Activated CD4-positive, alpha-beta T cell treated with anti-CD3 and anti-CD28 coated beads, Interleukin-10, Interleukin-2, amounts not matched to agents 100 ng/mL and 50 ng/mL, durations not matched to agents 16 hours and 8 hours (primary cell): ENCODE measurements at regions not wholly inside any gene's neighbourhood (a gene's known extent, or its start where the extent isn't known, plus 50 kb on each side); places are given as distances from the start of the nearest gene placed in this dataset.
"Not testable (repeated sequence)": the region's sequence is repeated elsewhere in the genome, so short reads cannot be mapped to it uniquely, and the experiment has no call there.

ENCODE experiments used
- DNase-seq: peaks from one replicate; pipeline ENCODE4 v3.0.0-alpha.2; 2020

DNA sequence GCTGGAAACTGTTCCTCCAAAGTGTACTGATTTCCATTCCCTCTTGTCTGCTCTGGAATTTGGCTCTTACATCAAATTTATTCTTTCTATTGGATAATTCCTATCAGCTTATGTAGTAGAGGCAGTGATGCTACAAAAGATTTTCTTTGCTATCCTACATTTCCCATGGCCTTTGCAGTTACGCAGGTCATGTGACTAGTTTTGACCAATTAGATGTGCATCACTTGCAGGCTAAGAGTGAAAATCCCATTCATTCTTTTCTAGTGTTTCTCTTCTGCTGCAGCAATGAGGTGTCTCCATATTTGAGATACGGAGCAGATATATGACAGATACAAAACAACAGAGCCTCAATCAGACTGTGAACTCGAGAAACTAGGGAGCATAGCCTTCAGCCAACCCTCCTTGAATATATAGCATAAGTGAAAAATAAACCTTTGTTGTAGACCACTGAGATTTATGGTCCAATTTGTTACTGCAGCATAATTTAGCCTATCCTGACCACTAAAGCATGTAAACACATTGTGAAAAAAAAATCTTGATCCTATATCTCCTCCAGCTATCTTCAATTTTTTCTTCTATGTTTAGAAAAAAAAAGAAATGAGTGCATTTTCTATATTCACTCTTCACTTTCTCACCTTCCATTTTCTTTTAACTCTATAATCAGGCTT is 102.0 kb downstream of the HNMT start:
- DNase-seq, result no peak

DNA sequence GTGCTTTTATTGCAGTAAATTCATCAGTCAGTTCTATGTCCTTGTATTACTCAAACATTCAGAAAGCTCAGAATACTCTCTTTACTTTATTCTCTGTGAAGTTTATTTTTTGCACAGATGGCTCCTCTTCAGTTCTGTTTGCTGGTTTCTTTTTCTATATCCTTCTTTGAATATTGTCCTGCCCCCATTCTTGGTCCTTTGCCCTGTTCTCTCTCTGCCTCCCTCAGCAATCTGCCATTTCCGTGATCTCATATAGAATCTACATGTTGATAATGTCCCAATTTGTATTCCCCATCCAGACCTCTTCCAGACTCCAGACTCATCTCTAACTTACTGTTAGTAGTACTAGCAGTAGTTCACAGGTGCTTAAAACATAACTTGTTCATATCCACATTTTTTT is 102.6 kb downstream of the HNMT start:
- no peak for DNase-seq

DNA sequence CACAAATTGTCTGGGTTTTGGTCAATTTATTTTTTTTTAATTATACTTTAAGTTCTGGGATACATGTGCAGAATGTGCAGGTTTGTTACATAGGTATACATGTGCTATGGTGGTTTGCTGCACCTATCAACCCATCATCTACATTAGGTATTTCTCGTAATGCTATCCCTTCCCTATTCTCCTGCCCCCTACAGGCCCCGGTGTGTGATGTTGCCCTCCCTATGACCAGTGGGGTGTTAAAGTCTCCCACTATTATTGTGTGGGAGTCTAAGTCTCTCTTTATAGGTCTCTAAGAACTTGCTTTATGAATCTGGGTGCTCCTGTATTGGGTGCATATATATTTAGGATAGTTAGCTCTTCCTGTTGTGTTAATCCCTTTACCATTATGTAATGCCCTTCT is 104.4 kb downstream of the HNMT start:
- DNase-seq, result not testable (repeated sequence)

DNA sequence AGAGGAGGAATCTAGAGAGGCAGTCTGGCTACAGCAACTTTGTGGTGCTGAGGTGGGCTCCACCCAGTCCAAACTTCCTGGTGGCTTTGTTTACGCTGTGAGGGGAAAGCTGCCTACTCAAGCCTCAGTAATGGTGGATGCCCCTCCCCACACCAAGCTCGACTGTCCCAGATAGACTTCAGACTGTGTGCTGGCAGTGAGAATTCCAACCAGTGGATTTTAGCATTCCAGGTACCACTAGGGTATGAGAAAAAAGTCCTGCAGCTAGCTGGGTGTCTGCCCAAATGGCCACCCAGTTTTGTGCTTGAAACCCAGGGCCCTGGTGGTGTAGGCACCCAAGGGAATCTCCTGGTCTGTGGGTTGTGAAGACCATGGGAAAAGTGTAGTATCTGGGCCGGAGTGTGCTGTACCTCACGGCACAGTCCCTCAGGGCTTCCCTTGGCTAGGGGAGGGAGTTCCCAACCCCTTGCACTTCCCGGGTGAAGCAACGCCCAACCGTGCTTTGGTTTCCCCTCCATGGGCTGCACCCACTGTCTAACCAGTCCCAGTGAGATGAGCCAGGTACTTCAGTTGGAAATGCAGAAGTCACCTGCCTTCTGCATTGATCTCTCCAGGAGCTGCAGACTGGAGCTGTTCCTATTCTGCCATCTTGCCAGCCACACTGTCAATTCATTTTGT is 106.9 kb downstream of the HNMT start:
- not testable (repeated sequence) for DNase-seq

DNA sequence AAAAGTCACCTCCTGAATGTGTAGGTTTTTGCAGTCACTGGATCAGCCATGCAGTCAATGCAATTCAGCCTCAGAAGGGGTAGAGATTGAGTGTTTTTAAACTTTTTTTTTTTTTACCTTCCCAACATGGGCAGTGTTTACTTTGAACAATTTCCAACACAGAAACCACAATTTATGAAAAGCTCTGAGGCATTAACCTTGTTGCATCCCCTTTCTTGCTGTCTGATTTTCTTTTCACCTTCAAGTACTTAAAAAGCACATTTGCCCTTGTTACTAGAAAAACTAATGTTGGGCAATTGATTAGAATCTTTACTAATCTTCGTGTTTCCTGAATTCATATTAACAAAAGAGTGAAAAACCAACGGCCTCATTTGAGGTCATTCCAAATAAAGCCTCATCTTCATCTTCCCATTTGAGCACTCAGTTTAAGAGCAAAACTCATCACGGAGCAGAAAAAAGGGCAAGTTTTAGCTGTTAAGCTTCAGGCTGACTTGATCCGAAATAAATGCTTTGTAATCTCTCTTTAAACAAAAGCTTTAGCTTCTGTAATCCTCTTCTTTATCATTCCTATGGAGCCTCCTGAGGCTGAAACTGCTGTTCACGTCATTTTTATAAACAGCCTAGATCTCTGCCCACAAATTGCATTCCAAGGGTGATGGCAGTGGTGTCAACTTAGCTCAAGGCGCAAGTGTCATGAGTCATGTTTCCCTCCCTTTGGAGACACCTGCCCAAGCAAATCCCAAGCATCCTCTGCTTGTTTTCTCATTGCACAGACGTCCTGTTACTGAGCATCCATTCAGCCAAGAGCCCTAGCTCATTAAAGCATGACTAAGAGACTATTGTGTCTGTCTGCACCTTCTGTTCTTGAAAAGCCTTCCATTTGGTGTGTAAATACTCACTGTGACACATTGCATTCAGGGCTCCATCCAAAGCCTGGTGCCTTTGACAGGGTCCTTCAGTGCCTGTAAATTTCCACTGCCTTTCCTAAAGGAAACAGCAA is 107.7 kb downstream of the HNMT start:
- DNase-seq, result no peak

DNA sequence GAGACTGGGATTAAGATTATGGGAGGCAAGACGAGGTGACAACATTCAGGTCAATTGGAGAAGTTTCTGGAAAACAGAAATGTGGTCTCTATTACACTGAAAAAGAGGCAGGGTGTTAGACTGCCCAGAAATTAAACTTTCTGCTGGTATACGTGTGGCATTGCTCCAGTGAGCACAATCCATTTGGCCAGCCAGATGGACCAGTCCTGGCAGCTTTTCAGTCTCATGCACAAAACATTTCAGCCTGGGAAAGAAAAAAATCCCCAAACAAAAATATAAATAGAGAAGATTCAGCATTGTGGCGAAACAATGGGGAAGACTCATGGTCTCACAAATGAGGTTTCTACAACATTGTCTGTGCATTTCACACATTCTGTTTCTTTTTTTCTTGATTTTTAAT is 113.9 kb downstream of the HNMT start:
- no peak for DNase-seq

DNA sequence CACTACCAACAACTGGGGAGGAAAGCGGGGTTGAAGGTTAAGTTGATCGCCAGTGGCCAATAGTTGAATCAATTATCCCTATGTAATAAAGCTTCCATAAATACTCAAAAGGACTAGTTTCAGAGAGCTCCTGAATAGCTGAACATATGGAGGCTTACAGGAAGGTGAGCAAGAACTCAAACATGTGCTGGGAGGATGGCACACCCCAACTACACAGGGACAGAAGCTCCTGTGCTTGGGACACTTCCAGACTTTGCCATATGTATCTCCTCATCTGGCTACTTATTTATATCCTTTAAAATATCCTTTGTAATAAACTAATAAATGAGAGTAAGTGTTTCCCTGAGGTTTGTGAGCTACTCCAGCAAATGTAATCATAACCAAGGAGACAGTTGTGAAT is 115.7 kb downstream of the HNMT start:
- DNase-seq, result no peak

DNA sequence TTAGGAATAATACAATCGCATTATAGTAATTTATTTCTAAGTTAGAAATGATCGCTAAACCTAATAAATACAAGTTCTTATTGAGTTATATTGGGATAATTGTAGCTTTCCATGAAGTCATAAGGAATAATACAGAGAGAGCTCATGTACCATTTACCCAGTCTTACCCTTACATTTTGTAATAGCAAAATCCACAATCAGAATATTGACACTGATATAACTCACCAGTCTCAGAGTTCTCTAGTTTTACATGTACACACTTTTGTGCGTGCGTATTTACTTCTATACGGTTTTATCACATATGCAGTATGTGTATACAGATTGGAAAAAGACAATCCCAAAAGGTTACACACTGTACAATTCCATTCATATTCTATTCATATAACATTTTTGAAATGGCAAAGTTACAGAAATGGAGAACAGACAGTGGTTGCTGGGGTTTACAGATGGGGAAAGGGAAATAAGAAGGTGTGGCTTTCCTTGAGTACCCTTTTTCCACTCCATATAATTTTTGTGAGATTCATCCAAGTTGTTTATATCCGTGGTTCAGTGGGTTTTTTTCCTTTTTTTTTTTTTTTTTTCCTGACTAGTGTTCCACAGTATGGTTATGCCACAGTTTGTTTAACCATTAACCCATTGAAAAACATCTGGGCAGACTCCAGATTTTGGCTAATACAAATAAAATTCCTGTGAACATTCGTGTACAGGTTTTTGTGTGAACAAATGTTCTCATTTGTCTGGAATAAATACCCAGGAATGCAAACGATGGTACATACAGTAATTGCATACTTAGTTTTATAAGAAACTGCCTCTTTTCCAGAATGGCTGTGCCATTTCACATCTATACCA is 117.2 kb downstream of the HNMT start:
- DNase-seq, result no peak

DNA sequence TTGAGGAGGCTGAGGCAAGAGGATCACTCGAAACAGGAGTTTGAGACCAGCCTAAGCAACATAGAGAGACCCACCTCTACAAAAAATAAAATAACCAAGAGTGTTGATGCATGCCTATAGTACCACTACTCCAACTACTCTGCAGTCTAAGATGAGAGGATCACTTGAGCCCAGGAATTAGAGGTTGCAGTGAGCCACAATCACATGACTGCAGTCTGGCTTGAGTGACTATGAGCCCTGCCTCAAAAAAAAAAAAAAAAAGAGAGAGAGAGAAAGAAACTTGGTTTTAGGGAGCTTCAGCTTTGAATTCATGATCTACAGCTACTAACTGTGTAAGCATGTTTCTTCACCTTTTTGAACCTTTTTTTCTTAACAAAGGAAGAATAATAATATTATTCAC is 119.9 kb downstream of the HNMT start:
- DNase-seq, result no peak

DNA sequence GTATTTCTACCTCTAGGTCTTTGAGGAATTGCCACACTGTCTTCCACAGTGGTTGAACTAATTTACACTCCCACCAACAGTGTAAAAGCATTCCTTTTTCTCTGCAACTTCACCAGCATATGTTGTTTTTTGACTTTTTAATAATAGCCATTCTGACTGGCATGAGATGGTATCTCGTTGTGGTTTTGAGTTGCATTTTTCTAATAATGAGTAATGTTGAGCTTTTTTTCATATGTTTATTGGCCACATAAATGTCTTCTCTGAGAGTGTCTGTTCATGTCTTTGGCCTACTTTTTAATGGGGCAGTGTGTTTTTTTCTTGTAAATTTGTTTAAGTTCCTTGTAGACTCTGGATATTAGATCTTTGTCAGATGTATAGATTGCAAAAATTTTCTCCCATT is 121.2 kb downstream of the HNMT start:
- not testable (repeated sequence) for DNase-seq

DNA sequence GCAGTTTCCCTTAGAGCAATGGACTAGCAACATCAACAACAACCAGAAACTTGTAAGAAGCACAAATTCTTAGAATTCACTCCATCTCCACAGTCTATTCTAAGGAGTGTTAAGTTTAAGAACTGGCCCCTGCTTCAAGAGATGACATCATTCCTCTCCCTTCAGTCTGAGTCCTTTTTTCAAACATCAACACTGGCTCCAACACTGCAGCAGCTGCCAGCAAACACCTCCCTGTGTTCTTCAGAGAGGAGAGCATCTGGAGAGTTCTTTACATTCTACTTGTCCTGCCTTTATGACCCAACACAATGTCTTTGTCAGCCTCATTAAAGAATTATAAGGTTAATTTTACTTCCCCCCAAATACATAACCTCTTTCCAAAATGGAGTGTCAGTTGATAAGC is 122.3 kb downstream of the HNMT start:
- DNase-seq, result no peak

DNA sequence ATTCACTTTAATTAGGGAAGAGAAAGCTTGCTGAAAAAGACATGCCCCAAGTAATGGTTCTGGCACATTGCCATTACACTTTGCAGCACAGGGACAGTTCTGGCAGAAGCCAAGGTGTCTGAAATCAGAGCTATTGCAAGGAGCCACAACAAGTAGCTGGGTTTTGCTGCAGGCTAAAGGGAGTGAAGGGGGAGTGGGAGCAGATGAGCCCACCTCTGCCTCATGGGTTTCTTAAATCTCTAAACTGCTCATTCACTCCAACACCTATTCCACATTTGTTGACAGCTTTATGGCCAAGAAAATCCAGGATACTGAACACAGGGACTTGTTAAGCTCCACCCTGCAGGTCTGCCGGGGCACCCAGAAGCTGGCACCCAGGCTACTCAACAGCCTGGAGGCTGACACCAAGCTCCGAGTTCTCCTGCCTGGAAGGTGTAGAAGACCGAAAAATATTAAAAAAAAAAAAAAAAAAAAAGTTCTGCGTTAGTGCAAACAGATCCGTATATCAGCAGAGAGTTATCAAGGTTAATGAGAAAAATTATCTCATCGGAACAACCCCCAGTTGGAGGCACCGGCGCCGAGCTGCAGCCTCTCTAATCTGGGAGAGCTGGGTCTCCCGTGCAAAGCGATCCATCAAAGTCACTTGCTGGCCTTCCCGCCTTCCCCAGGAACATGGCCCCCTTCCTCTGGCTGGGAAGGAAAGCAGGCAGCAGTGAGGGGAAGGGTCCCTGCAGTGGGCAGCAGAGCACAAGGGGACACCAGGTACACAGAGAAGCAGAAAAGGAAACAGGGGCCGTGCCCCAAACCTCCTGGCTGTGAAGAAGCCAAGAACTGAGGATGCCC is 123.7 kb downstream of the HNMT start:
- no peak for DNase-seq

DNA sequence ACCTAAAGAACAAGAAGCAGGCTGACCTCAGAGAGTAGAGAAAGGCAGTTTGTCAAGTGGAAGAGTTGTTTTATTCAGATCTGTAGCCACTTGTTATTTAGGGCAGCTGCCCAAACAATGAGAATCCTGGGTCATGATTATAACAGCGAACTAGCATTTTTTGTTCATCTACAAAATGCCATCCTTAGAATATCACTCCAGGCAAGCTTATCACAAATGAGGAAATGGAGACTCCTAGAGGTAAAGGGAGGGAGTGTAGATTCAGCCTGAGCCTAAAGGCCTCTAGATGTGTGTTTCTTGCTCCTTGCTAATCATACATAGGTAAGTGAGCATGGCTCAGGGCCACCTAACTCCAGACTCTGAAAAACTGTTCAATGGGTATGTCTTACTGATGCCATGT is 126.1 kb downstream of the HNMT start:
- peak; percentile 2 for DNase-seq

DNA sequence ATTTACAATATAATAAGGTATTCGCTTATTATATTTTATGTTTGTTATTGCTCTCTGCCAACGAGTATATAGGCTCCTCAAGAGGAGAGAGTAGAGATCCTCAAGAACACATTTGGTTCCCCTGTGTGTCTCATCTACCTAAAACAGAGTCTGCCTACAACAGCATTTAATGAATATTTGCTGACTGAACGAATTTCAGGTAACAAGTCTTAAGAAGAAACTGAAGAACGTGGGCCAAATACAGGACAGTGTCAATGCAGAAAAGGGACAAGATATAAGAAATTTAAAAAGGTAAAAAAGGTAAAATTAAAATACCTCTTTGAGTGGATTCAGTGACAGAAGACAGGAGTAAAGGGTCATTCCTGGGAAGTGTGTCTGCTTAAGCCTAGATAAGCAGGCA is 129.2 kb downstream of the HNMT start:
- DNase-seq, result no peak

DNA sequence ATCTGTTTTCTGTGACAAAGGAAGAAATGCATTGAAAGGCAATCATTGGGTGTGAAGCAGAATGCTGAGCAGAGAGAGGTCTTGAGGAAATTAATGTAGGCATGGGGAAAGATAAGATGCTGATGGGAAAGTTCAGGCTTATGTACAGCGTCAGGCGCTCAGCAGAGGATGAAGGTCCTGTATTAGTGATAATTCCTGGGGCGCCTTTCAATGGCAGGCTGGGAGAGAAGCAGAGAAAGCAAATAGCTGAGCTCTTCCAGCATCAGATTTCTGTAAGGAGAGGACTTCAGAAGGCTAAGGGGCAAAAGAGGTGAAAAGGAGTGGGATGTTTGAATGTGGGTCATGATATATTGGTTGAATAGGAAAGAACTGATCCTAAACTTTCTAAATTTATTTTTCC is 129.8 kb downstream of the HNMT start:
- DNase-seq, result no peak

DNA sequence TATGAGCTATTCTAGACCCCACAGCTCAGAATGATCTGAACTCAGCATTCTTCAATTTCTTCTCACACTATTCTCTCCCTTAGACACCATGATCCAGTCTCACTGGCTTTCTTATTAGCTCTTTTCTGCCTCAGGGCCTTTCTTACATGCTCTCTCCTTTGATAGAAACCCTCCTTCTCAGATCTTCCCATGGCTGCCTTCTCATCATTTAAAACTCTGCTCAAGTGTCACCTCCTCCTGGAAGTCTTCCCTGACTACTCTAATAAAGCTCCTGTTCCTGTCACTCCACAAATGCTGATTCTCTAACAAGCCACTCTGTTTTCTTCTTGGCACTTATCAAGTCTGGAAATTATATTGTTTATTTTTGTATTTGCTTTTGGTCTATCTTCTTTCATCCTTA is 131.1 kb downstream of the HNMT start:
- DNase-seq, result no peak

DNA sequence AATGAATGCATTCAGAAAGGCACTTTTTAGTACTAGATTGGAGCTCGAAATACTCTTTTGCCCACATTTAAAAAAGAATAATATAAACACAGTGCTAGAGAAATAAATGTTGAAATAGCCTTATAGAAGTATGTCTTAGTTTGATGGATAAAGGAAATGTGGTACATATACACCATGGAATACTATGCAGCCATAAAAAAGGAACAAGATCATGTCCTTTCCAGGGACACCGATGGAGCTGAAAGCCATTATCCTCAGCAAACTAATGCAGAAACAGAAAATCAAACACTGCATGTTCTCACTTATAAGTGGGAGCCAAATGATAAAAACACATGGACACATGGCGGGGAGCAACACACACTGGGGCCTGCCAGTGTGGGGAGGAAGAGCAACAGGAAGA is 135.0 kb downstream of the HNMT start:
- not testable (repeated sequence) for DNase-seq

DNA sequence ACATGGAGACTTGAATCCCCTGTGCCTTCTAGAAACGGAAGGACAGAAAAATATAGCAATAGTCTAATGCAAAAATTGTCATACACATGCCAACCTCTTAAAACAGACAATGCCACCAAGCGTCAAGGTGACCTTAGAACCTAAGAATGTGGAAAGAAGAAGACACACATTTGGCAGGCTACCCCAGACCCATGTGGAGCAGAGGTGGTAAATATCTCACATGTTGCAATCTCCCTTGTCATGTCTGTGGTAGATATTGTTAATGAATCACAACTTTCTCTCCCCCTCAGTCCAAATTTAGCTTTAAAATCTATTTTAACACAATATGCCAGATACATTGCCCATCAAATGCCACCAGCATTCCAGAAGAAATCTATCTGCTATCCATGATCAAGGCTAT is 137.4 kb downstream of the HNMT start:
- DNase-seq, result no peak

DNA sequence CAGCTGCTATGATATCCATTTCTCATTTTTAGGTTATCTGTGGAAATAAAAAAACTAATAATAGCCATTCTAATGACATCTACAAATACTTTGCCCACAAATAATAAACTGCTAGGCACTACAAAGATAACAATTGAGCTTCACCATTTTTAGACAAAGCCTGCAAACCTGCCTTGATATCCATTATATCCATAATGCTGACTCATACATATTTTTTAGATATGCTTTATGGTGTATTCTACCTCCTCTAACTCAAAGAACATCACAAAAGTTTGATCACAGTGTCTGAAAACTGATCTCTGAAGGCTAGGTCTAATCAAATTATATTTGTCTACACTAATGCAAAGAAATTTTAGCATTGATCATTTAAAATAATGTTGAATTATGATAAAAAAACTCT is 138.4 kb downstream of the HNMT start:
- DNase-seq, result no peak

DNA sequence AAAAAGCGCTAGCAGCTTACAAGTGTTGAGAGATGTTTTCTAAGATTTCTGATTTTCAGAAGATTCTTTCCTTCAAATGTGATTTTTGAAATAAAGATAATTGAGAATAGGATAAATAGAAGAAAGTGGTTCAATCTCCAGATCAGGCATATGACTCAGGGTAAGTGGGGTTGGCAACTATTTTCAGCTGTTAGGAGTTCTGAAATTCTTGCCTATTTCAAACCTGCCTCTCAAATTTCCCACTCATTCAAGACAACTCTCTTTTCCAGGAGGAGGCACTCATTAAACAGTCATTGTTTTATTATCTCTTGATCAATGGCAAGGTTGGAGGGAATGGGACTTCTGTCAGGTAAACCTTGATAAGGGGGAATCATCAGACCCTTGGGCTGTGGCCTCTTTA is 138.9 kb downstream of the HNMT start:
- DNase-seq, result no peak

DNA sequence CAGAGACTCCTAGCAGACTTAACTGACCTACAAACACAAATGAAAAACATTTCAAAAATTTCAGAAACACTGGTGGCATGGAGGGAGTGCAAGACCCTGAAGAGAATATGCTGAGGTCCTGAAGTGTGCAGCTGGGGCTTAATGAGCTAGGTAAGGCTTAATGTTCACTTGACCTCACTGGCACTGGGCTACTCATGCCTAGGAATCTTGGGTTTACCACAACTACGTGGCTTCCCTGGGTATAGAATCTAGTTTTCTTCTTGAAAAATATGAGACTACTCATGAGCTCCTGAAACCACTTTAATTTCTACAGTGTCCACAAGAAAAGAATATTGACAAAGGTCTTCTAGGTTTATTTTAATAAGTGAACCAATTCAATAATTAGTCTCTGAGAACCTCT is 139.8 kb downstream of the HNMT start:
- no peak for DNase-seq

DNA sequence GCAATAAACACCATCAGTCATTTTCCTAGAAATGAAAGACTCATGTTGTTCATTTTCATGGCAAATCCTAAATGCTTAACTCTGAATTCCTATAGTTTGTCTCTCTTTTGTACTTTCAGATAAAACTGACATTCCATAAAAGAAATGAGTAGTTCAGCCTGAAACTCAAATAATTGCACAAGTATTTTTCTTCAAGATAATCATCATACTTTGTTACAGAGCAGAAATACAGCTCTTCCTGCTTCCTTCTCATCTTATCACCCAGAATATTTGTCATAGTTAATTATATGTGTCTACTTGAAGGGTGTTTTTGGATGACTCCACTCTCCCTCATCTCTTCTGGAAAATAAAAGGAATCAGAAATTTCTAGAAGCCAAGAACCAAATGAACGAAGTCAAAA is 141.1 kb downstream of the HNMT start:
- no peak for DNase-seq
